GM23338 (cell line): ENCODE measurements at regions not wholly inside any gene's neighbourhood (a gene's known extent, or its start where the extent isn't known, plus 50 kb on each side); places are given as distances from the start of the nearest gene placed in this dataset.

Experiments used
- ATAC-seq: fragments of 200-7000 bp; cut with Tn5 transposase; 3 replicates; pipeline ENCODE4 v1.9.1; 2020
- DNase-seq: peaks from one replicate; pipeline ENCODE4 v3.0.0-alpha.2; 2015; ENCODE audit warnings: low spot score
- H2AFZ ChIP-seq: fragments of 200-600 bp; sonication (generic); 2 replicates; pipeline ENCODE4 v1.8.0; 2016; ENCODE audit warnings: antibody characterized with exemption, mild to moderate bottlenecking, moderate library complexity
- H3F3A ChIP-seq: fragments of 200-600 bp; sonication (generic); replicated peaks from 2 replicates; pipeline ENCODE4 v1.8.0; 2017; ENCODE audit warnings: antibody characterized with exemption, mixed run types, low read depth
- H3K27ac ChIP-seq: fragments of 200-600 bp; sonication (generic); 2 replicates; pipeline ENCODE4 v1.6.1; 2016; ENCODE audit warnings: low read depth
- H3K27me3 ChIP-seq: fragments of 200-600 bp; sonication (generic); 2 replicates; pipeline ENCODE4 v1.8.0; 2016; ENCODE audit warnings: mild to moderate bottlenecking, mixed run types, moderate library complexity; ENCODE audit not compliant: insufficient read depth
- H3K36me3 ChIP-seq: fragments of 200-600 bp; sonication (generic); 2 replicates; pipeline ENCODE4 v1.8.0; 2016; ENCODE audit warnings: mild to moderate bottlenecking; ENCODE audit not compliant: insufficient read depth
- H3K4me1 ChIP-seq: fragments of 200-600 bp; sonication (generic); 2 replicates; pipeline ENCODE4 v1.8.0; 2016; ENCODE audit warnings: mild to moderate bottlenecking, moderate library complexity; ENCODE audit not compliant: insufficient read depth
- H3K4me2 ChIP-seq: fragments of 200-600 bp; sonication (generic); 2 replicates; pipeline ENCODE4 v1.7.1; 2017; ENCODE audit warnings: mixed run types
- H3K4me3 ChIP-seq: fragments of 200-600 bp; sonication (generic); 2 replicates; pipeline ENCODE4 v1.6.1; 2016; ENCODE audit warnings: mixed run types
- H3K79me2 ChIP-seq: fragments of 200-600 bp; sonication (generic); replicated peaks from 2 replicates; pipeline ENCODE4 v1.8.0; 2017; ENCODE audit warnings: mild to moderate bottlenecking; ENCODE audit not compliant: insufficient read depth
- H3K9me2 ChIP-seq: fragments of 200-600 bp; sonication (generic); 2 replicates; pipeline ENCODE4 v1.8.0; 2017; ENCODE audit not compliant: insufficient read depth
- H4K20me1 ChIP-seq: fragments of 200-600 bp; sonication (generic); replicated peaks from 2 replicates; pipeline ENCODE4 v1.8.0; 2017; ENCODE audit warnings: mild to moderate bottlenecking; ENCODE audit not compliant: insufficient read depth
- H3K27ac Mint-ChIP-seq: 2 replicates; pipeline ENCODE4 v1.8.0; 2020; ENCODE audit warnings: inconsistent platforms, mild to moderate bottlenecking, moderate library complexity, mixed read lengths
- H3K27me3 Mint-ChIP-seq: 3 replicates; pipeline ENCODE4 v1.8.0; 2022; ENCODE audit warnings: low read depth, mild to moderate bottlenecking, moderate library complexity, mixed read lengths, inconsistent platforms; ENCODE audit not compliant: insufficient read depth, poor library complexity
- H3K36me3 Mint-ChIP-seq: 3 replicates; pipeline ENCODE4 v1.8.0; 2021; ENCODE audit warnings: low read depth, mild to moderate bottlenecking, inconsistent platforms, moderate library complexity, mixed read lengths
- H3K4me1 Mint-ChIP-seq: 3 replicates; pipeline ENCODE4 v1.8.0; 2020; ENCODE audit warnings: mild to moderate bottlenecking, inconsistent platforms, mixed read lengths
- H3K4me3 Mint-ChIP-seq: 3 replicates; pipeline ENCODE4 v1.8.0; 2021; ENCODE audit warnings: moderate library complexity, mild to moderate bottlenecking, inconsistent platforms, mixed read lengths
- H3K9me3 Mint-ChIP-seq: 3 replicates; pipeline ENCODE4 v1.8.0; 2020; ENCODE audit warnings: moderate library complexity, mild to moderate bottlenecking, inconsistent platforms, mixed read lengths
- CREB1 ChIP-seq: fragments of 250-450 bp; sonication (Bioruptor Pico); IDR thresholded peaks from 2 replicates; pipeline ENCODE4 v1.5.0; 2020; ENCODE audit warnings: low read depth, mild to moderate bottlenecking, moderate library complexity
- ETS1 ChIP-seq: IDR thresholded peaks from 2 replicates; pipeline ENCODE4 v1.6.1; 2016; ENCODE audit warnings: antibody characterized with exemption
- EZH2 ChIP-seq: fragments of 200-600 bp; sonication (generic); IDR thresholded peaks from one replicate; pipeline ENCODE4 v1.8.0; 2017; ENCODE audit warnings: antibody characterized with exemption, mild to moderate bottlenecking, low read depth; ENCODE audit not compliant: unreplicated experiment
- EZH2phosphoT487 ChIP-seq: fragments of 200-600 bp; sonication (generic); IDR thresholded peaks from one replicate; pipeline ENCODE4 v1.8.1; 2018; ENCODE audit warnings: antibody characterized with exemption; ENCODE audit not compliant: unreplicated experiment
- JUNB ChIP-seq: IDR thresholded peaks from one replicate; pipeline ENCODE4 v1.6.1; 2016; ENCODE audit warnings: antibody characterized with exemption; ENCODE audit not compliant: unreplicated experiment
- NANOG ChIP-seq: IDR thresholded peaks from 2 replicates; pipeline ENCODE4 v1.6.1; 2016; ENCODE audit warnings: antibody characterized with exemption, borderline replicate concordance
- POLR2AphosphoS5 ChIP-seq: IDR thresholded peaks from 2 replicates; pipeline ENCODE4 v1.6.1; 2016; ENCODE audit warnings: antibody characterized with exemption, low read depth
- STAT1 ChIP-seq: IDR thresholded peaks from one replicate; pipeline ENCODE4 v1.6.1; 2016; ENCODE audit warnings: antibody characterized with exemption; ENCODE audit not compliant: unreplicated experiment
- ZNF114 ChIP-seq: fragments of 250-450 bp; sonication (Bioruptor Pico); IDR thresholded peaks from 2 replicates; pipeline ENCODE4 v1.5.0; 2020; ENCODE audit warnings: mild to moderate bottlenecking, moderate library complexity
- ZNF331 ChIP-seq: fragments of 250-450 bp; sonication (Bioruptor Pico); IDR thresholded peaks from 2 replicates; pipeline ENCODE4 v1.5.0; 2020; ENCODE audit warnings: low read depth, mild to moderate bottlenecking, moderate library complexity
- TF ChIP-seq, protein P1 (sequence below): IDR thresholded peaks from one replicate; pipeline ENCODE4 v1.6.1; 2018; ENCODE audit warnings: antibody characterized with exemption; ENCODE audit not compliant: unreplicated experiment
- TF ChIP-seq, protein P2 (sequence below), 2 experiments: fragments of 200-600 bp in 1 of 2; sonication (generic) in 1 of 2; conservative IDR thresholded peaks; 2 replicates each; pipeline versions ENCODE4 v1.5.1 to v1.6.1; 2016 to 2017; ENCODE audit warnings: antibody characterized with exemption in 2 of 2, low read depth in 2 of 2, mild to moderate bottlenecking in 2 of 2, moderate library complexity in 1 of 2
- TF ChIP-seq, protein P3 (sequence below): fragments of 250-450 bp; sonication (Bioruptor Pico); IDR thresholded peaks from 2 replicates; pipeline ENCODE4 v1.5.0; 2020; ENCODE audit warnings: mild to moderate bottlenecking, moderate library complexity

DNA sequence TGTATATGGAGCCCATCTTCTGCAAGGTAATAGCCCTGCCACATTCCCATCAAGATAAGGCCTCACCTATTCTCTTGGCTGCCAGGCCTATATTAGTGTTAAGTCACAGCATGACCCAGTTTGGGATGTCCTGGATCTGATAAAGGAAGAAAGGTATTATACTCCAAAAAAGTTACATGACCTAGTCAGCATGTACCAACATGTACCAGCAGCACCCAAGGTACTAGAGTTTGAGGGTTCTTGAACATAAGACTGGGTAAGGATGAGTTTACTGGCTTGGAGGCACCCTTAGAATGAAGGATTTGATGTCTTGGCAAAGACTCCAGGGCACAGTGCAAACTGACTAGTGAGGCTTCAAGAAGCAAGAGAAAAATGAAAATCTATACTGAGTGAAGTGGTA is 232.5 kb downstream of the SQOR start:
- H3K27ac Mint-ChIP-seq = no peak overlapping the region
- no peaks in the 10 kb centered on the region for H3K4me1 Mint-ChIP-seq
- no peak overlapping the region for H2AFZ ChIP-seq
- H3K27me3 ChIP-seq = no peaks in the 10 kb centered on the region
- H3K36me3 ChIP-seq = no peaks in the 10 kb centered on the region
- no peak overlapping the region for H3K4me2 ChIP-seq
- peaks cover 14% of the 10 kb centered on the region for H3K36me3 Mint-ChIP-seq
- H3K9me3 Mint-ChIP-seq = peaks cover 83% of the 10 kb centered on the region
- H3K9me2 ChIP-seq = peaks cover 6% of the 10 kb centered on the region
- no peak overlapping the region for H3K4me3 ChIP-seq
- no peak for ATAC-seq
- no peaks in the 10 kb centered on the region for H3K4me1 ChIP-seq
- H3F3A ChIP-seq = no peaks in the 10 kb centered on the region
- DNase-seq = no peak
- H3K79me2 ChIP-seq = no peaks in the 10 kb centered on the region
- no peaks in the 10 kb centered on the region for H4K20me1 ChIP-seq
- no peak overlapping the region for H3K27ac ChIP-seq
- TF ChIP-seq JUNB (no peak), ETS1 (no peak), EZH2phosphoT487 (no peak), EZH2 (no peak), ZNF114 (CRISPR knock-in tag) (no peak), STAT1 (no peak), ZNF331 (CRISPR knock-in tag) (no peak), POLR2AphosphoS5 (no peak), NANOG (no peak), CREB1 (CRISPR knock-in tag) (no peak)
- TF ChIP-seq, protein P1, sequence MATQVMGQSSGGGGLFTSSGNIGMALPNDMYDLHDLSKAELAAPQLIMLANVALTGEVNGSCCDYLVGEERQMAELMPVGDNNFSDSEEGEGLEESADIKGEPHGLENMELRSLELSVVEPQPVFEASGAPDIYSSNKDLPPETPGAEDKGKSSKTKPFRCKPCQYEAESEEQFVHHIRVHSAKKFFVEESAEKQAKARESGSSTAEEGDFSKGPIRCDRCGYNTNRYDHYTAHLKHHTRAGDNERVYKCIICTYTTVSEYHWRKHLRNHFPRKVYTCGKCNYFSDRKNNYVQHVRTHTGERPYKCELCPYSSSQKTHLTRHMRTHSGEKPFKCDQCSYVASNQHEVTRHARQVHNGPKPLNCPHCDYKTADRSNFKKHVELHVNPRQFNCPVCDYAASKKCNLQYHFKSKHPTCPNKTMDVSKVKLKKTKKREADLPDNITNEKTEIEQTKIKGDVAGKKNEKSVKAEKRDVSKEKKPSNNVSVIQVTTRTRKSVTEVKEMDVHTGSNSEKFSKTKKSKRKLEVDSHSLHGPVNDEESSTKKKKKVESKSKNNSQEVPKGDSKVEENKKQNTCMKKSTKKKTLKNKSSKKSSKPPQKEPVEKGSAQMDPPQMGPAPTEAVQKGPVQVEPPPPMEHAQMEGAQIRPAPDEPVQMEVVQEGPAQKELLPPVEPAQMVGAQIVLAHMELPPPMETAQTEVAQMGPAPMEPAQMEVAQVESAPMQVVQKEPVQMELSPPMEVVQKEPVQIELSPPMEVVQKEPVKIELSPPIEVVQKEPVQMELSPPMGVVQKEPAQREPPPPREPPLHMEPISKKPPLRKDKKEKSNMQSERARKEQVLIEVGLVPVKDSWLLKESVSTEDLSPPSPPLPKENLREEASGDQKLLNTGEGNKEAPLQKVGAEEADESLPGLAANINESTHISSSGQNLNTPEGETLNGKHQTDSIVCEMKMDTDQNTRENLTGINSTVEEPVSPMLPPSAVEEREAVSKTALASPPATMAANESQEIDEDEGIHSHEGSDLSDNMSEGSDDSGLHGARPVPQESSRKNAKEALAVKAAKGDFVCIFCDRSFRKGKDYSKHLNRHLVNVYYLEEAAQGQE = no peak
- TF ChIP-seq, protein P2, sequence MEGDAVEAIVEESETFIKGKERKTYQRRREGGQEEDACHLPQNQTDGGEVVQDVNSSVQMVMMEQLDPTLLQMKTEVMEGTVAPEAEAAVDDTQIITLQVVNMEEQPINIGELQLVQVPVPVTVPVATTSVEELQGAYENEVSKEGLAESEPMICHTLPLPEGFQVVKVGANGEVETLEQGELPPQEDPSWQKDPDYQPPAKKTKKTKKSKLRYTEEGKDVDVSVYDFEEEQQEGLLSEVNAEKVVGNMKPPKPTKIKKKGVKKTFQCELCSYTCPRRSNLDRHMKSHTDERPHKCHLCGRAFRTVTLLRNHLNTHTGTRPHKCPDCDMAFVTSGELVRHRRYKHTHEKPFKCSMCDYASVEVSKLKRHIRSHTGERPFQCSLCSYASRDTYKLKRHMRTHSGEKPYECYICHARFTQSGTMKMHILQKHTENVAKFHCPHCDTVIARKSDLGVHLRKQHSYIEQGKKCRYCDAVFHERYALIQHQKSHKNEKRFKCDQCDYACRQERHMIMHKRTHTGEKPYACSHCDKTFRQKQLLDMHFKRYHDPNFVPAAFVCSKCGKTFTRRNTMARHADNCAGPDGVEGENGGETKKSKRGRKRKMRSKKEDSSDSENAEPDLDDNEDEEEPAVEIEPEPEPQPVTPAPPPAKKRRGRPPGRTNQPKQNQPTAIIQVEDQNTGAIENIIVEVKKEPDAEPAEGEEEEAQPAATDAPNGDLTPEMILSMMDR (conservative IDR thresholded peaks at IDR 0.05; ENCODE audit: low read depth in 2 of 2) = no peak
- TF ChIP-seq, protein P3, sequence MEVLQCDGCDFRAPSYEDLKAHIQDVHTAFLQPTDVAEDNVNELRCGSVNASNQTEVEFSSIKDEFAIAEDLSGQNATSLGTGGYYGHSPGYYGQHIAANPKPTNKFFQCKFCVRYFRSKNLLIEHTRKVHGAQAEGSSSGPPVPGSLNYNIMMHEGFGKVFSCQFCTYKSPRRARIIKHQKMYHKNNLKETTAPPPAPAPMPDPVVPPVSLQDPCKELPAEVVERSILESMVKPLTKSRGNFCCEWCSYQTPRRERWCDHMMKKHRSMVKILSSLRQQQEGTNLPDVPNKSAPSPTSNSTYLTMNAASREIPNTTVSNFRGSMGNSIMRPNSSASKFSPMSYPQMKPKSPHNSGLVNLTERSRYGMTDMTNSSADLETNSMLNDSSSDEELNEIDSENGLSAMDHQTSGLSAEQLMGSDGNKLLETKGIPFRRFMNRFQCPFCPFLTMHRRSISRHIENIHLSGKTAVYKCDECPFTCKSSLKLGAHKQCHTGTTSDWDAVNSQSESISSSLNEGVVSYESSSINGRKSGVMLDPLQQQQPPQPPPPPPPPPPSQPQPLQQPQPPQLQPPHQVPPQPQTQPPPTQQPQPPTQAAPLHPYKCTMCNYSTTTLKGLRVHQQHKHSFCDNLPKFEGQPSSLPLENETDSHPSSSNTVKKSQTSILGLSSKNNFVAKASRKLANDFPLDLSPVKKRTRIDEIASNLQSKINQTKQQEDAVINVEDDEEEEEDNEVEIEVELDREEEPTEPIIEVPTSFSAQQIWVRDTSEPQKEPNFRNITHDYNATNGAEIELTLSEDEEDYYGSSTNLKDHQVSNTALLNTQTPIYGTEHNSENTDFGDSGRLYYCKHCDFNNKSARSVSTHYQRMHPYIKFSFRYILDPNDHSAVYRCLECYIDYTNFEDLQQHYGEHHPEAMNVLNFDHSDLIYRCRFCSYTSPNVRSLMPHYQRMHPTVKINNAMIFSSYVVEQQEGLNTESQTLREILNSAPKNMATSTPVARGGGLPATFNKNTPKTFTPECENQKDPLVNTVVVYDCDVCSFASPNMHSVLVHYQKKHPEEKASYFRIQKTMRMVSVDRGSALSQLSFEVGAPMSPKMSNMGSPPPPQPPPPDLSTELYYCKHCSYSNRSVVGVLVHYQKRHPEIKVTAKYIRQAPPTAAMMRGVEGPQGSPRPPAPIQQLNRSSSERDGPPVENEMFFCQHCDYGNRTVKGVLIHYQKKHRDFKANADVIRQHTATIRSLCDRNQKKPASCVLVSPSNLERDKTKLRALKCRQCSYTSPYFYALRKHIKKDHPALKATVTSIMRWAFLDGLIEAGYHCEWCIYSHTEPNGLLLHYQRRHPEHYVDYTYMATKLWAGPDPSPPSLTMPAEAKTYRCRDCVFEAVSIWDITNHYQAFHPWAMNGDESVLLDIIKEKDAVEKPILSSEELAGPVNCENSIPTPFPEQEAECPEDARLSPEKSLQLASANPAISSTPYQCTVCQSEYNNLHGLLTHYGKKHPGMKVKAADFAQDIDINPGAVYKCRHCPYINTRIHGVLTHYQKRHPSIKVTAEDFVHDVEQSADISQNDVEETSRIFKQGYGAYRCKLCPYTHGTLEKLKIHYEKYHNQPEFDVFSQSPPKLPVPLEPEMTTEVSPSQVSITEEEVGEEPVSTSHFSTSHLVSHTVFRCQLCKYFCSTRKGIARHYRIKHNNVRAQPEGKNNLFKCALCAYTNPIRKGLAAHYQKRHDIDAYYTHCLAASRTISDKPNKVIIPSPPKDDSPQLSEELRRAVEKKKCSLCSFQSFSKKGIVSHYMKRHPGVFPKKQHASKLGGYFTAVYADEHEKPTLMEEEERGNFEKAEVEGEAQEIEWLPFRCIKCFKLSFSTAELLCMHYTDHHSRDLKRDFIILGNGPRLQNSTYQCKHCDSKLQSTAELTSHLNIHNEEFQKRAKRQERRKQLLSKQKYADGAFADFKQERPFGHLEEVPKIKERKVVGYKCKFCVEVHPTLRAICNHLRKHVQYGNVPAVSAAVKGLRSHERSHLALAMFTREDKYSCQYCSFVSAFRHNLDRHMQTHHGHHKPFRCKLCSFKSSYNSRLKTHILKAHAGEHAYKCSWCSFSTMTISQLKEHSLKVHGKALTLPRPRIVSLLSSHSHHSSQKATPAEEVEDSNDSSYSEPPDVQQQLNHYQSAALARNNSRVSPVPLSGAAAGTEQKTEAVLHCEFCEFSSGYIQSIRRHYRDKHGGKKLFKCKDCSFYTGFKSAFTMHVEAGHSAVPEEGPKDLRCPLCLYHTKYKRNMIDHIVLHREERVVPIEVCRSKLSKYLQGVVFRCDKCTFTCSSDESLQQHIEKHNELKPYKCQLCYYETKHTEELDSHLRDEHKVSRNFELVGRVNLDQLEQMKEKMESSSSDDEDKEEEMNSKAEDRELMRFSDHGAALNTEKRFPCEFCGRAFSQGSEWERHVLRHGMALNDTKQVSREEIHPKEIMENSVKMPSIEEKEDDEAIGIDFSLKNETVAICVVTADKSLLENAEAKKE (CRISPR knock-in tag) = no peak
- peaks cover 3% of the 10 kb centered on the region for H3K27me3 Mint-ChIP-seq
- no peak overlapping the region for H3K4me3 Mint-ChIP-seq
